GM10248 (cell line): ENCODE measurements at regions not wholly inside any gene's neighbourhood (a gene's known extent, or its start where the extent isn't known, plus 50 kb on each side); places are given as distances from the start of the nearest gene placed in this dataset.

Experiments
- CTCF ChIA-PET: fragments of 300-600 bp; sonication (Branson Sonifier 250); formaldehyde crosslinking; extraction: SDS; loops from one replicate; lab custom pipeline; 2021; ENCODE audit warnings: antibody characterized with exemption; lab: Yijun Ruan, JAX
- POLR2A ChIA-PET: fragments of 350-650 bp; sonication (Branson Sonifier 250); formaldehyde crosslinking; extraction: SDS; loops from one replicate; lab custom pipeline; 2020; ENCODE audit warnings: antibody characterized with exemption; lab: Yijun Ruan, JAX
- DNase-seq: peaks from one replicate; pipeline ENCODE4 v3.0.0; 2012; ENCODE audit errors: extremely low spot score
- TF ChIP-seq, protein P1 (sequence below): IDR thresholded peaks from 2 replicates; pipeline ENCODE4 v1.5.1; 2012; ENCODE audit warnings: mild to moderate bottlenecking, low read depth; ENCODE audit errors: extremely low read depth, missing control alignments, control extremely low read depth

DNA sequence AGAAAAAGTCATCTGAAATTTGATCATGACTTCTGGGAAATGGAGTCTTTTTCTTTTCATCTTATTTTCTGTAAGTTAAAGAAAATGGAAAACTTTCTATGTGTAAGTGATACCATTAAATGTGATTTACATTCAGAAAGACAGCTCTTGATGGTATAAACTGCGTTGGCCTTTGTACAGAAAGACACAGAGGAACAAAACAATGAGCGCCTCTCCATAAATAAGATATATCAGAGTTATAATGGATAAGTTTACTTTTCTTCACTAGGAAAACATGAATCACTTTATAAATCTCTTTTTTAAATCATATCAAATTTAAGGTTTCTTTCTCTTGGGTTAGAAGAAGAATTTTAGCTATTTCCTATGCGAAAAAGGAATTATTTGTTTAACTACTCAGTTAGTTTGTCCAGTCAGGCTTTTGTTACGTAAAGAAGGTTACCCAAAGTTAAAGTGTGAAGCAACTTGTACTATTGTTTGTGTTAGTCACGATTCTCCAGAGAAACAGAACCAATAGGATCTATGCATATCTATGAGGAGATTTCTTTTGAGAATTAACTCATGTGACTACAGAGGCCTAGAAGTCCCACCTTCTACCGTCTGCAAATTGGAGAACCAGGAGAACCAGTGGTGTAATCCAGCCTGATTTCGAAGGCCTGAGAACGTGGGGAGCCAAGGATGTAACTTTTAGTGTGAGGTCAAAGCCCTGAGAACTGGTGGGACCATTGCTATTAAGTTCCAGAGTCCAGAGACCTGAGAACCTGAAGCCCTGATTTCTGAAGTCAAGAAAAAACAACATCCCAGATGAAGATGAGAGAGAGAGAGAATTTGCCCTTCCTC, 295.4 kb upstream of the KCNJ16 start:
- CTCF ChIA-PET, result interaction anchor here (1.0 kb wide), 1 partner anchor 17 kb away, joined by 3 read pairs; no protein-coding TSS in a partner anchor
- DNase-seq, result no peak
- TF ChIP-seq, protein P1, sequence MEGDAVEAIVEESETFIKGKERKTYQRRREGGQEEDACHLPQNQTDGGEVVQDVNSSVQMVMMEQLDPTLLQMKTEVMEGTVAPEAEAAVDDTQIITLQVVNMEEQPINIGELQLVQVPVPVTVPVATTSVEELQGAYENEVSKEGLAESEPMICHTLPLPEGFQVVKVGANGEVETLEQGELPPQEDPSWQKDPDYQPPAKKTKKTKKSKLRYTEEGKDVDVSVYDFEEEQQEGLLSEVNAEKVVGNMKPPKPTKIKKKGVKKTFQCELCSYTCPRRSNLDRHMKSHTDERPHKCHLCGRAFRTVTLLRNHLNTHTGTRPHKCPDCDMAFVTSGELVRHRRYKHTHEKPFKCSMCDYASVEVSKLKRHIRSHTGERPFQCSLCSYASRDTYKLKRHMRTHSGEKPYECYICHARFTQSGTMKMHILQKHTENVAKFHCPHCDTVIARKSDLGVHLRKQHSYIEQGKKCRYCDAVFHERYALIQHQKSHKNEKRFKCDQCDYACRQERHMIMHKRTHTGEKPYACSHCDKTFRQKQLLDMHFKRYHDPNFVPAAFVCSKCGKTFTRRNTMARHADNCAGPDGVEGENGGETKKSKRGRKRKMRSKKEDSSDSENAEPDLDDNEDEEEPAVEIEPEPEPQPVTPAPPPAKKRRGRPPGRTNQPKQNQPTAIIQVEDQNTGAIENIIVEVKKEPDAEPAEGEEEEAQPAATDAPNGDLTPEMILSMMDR, result no peak
- POLR2A ChIA-PET, result no interaction called here

DNA sequence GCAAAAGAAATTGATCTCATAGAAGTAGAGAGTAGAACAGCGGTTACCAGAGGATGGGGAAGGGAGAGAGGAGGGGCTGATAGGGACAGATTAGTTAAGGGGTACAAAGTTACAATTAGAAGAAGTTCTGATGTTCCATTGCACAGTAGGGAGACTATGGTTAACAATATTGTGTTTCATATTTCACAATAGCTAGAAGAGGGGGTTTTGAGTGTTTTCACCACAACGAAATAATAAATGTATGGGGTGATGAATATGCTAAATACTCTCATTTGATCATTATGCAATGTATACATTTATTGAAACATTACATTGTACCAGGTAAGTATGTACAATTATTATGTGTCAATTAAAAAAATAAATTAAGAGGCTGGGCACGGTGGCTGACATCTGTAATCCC, 291.2 kb upstream of the KCNJ16 start:
- TF ChIP-seq, protein P1, result no peak
- CTCF ChIA-PET, result no interaction called here
- DNase-seq, result no peak
- POLR2A ChIA-PET, result no interaction called here

DNA sequence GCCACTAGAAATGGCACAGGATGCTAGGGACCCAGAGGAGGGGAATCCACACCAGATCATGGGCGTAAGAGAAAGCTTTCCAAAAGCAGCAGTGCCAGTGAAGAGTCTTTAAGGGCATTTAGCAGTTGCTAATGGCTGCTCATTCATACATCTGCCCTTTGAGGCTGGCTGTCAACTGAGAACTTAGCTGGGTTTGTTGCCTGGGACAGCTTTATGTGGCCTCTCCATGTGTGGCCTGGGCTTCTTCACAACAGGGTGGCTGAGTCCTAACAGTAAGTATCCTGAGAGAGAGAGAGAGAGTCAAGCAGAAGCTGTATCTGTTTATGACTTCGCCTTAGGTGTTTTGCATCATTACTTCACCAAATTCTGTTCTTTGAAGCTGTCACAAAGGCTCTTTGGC, 286.1 kb upstream of the KCNJ16 start:
- CTCF ChIA-PET, result no interaction called here

DNA sequence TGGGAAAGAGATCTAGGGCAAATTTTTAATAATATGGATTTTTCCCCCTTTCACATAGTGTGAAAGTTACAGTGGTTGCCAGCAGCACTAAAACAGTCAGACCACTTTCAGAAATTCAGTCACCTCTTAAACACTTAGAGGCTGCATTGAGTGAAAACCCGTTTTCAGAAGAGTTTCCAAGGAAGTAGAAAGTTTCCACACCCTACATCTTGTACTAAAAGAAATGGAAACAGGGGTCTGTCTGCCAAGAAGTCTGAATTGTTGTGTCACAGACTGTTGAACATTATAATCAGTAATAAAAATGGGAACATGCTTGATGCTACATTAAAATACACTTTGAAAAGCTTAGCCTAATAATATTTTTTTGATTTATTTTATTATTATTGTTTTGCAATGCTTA, 278.9 kb upstream of the KCNJ16 start:
- ChIA-PET POLR2A (no interaction called here), CTCF (no interaction called here)
- TF ChIP-seq, protein P1, result no peak
- no peak for DNase-seq

More for the DNA sequence above, 286.1 kb upstream of the KCNJ16 start:
- POLR2A ChIA-PET, result no interaction called here
- TF ChIP-seq, protein P1, result no peak
- DNase-seq, result no peak

DNA sequence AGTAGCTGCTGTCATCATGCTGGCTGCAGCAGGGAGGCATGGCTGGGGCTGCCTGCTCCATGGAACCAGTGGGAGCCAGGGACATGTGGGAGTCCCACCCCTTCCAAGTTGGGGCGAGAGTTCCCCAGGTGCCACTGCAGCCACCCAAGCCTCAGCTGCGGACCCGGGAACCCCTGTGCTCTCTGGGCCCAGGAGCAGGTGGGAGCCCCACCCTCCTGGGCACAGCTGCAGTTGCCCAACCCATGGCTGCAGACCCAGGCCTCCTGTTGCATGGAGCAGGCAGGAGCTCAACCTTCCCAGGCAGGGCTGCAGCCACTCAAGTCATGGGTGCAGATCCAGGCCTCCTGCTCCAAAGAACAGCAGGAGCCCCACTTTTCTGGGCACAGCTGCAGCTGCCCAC, 274.2 kb upstream of the KCNJ16 start:
- POLR2A ChIA-PET, result no interaction called here
- CTCF ChIA-PET, result interaction anchor here (1.7 kb wide), 1 partner anchor 9 kb away, joined by 6 read pairs; no protein-coding TSS in a partner anchor
- TF ChIP-seq, protein P1, result no peak
- no peak for DNase-seq

DNA sequence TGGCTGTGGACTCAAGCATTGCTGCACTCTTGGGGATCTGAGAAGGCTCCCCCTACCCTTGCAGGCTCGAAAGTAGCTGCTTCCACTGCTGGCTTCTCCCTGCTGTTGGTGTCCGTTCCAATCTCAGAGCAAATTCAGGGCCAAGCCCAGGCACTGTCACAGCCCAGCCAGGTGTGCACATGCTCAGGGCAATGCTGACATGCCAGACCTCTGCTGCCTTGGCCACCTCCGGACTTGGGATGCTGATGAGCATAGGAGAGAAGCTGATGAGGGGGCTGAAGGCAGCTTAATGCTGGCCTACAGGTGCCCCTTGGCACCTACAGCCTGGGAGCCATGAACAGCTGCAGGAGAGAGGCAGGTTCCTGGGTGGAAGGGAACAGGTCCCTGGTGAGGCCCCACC, 273.7 kb upstream of the KCNJ16 start:
- ChIA-PET CTCF (interaction anchor here (1.5 to 1.7 kb wide), 2 partner anchors 10 to 42 kb away, joined by 3 to 6 read pairs; no protein-coding TSS in a partner anchor), POLR2A (no interaction called here)
- DNase-seq, result no peak
- TF ChIP-seq, protein P1, result no peak
